Caco-2 (cell line): ENCODE measurements at regions not wholly inside any gene's neighbourhood (a gene's known extent, or its start where the extent isn't known, plus 50 kb on each side); places are given as distances from the start of the nearest gene placed in this dataset.

Experiments
- BruUV-seq: library from RNA; stranded (reverse); fragments of 400-500 nt; replicated peaks from 2 replicates; lab custom pipeline; 2021; lab: Mats Ljungman, UMichigan
- CTCF ChIA-PET: fragments of 300-600 bp; sonication (Branson Sonifier 250); formaldehyde crosslinking; loops from one replicate; lab custom pipeline; 2022; ENCODE audit warnings: antibody characterized with exemption; lab: Charles Lee
- POLR2A ChIA-PET: fragments of 300-600 bp; sonication (Branson Sonifier 250); formaldehyde crosslinking; loops from one replicate; lab custom pipeline; 2022; ENCODE audit warnings: antibody characterized with exemption; lab: Charles Lee
- DNase-seq, 2 experiments: peaks; one replicate each; pipeline versions ENCODE4 v3.0.0 to v3.0.0-alpha.2; 2020 to 2022
- H3K27me3 ChIP-seq: replicated peaks from 2 replicates; pipeline ENCODE4 v1.6.0; 2011; ENCODE audit warnings: low read length; ENCODE audit not compliant: control insufficient read depth, insufficient read depth
- H3K36me3 ChIP-seq: 2 replicates; pipeline ENCODE4 v1.5.1; 2011; ENCODE audit warnings: low read length; ENCODE audit not compliant: control insufficient read depth, insufficient read depth
- H3K4me1 ChIP-seq: fragments of 250-450 bp; sonication (Bioruptor Pico); 2 replicates; pipeline ENCODE4 v1.5.1; 2020; ENCODE audit warnings: mild to moderate bottlenecking
- H3K4me3 ChIP-seq: 2 replicates; pipeline ENCODE4 v1.5.1; 2011; ENCODE audit warnings: low read depth, mild to moderate bottlenecking, control low read depth, low read length
- H3K9me3 ChIP-seq: fragments of 250-450 bp; sonication (Bioruptor Pico); 2 replicates; pipeline ENCODE4 v1.5.1; 2020; ENCODE audit warnings: mild to moderate bottlenecking, moderate library complexity
- H3K27ac Mint-ChIP-seq: one replicate; pipeline ENCODE4 v1.8.0; 2022; ENCODE audit warnings: mixed read lengths; ENCODE audit not compliant: unreplicated experiment
- H3K27me3 Mint-ChIP-seq: one replicate; pipeline ENCODE4 v1.8.0; 2022; ENCODE audit warnings: mixed read lengths; ENCODE audit not compliant: insufficient read depth, unreplicated experiment
- H3K36me3 Mint-ChIP-seq: one replicate; pipeline ENCODE4 v1.8.0; 2022; ENCODE audit warnings: mild to moderate bottlenecking, mixed read lengths; ENCODE audit not compliant: insufficient read depth, unreplicated experiment
- H3K4me1 Mint-ChIP-seq: one replicate; pipeline ENCODE4 v1.8.0; 2022; ENCODE audit warnings: low read depth, mixed read lengths; ENCODE audit not compliant: unreplicated experiment
- H3K4me3 Mint-ChIP-seq: one replicate; pipeline ENCODE4 v1.8.0; 2022; ENCODE audit warnings: mild to moderate bottlenecking, moderate library complexity, mixed read lengths; ENCODE audit not compliant: unreplicated experiment
- H3K9me3 Mint-ChIP-seq: one replicate; pipeline ENCODE4 v1.8.0; 2022; ENCODE audit warnings: mixed read lengths; ENCODE audit not compliant: unreplicated experiment
- CTCF ChIP-seq, 2 experiments: fragments of 200-600 bp in 1 of 2; IDR thresholded peaks; 1 replicate in 1 of 2; 2 replicates in 1 of 2; pipeline versions ENCODE4 v1.5.1 to v1.8.0; 2011 to 2022; ENCODE audit warnings: antibody characterized with exemption in 1 of 2, control low read depth in 1 of 2, inconsistent platforms in 1 of 2, low read depth in 1 of 2, low read length in 1 of 2, mild to moderate bottlenecking in 1 of 2, moderate library complexity in 1 of 2; ENCODE audit not compliant: insufficient read depth in 1 of 2, severe bottlenecking in 1 of 2, unreplicated experiment in 1 of 2
- intact Hi-C: fragments of 100-400 bp; cut with micrococcal nuclease; formaldehyde crosslinking; loops from one replicate; pipeline ENCODE4 v1.10.0; 2022; ENCODE audit not compliant: unreplicated experiment

- no peaks in the 10 kb centered on the region; the same call in 1 of the 2 replicates for H3K27me3 ChIP-seq
- Mint-ChIP-seq H3K4me3 (no peak overlapping the region), H3K4me1 (no peaks in the 10 kb centered on the region), H3K9me3 (no peaks in the 10 kb centered on the region), H3K27ac (no peak overlapping the region), H3K36me3 (no peaks in the 10 kb centered on the region), H3K27me3 (peaks cover 19% of the 10 kb centered on the region)
- no peak overlapping the region for H3K4me3 ChIP-seq
- no peak for DNase-seq
- POLR2A ChIA-PET, result no interaction called here
- no TSS peak for BruUV-seq
- intact Hi-C loops, result no loop called here
- CTCF ChIA-PET, result no interaction called here
- TF ChIP-seq CTCF (IDR thresholded peaks at IDR 0.05; ENCODE audit: insufficient read depth in 1 of 2, low read depth in 1 of 2, low read length in 1 of 2, severe bottlenecking in 1 of 2, unreplicated experiment in 1 of 2), result no peak
- no peaks in the 10 kb centered on the region for H3K4me1 ChIP-seq
- H3K9me3 ChIP-seq, result no peaks in the 10 kb centered on the region
- no peaks in the 10 kb centered on the region for H3K36me3 ChIP-seq
Observed at GRCh38 chr14:96635850-96636249, 133.7 kb downstream of the PAPOLA start.

- H3K27me3 ChIP-seq, result no peaks in the 10 kb centered on the region; the same call in 1 of the 2 replicates
- H3K27ac Mint-ChIP-seq, result no peak overlapping the region
- BruUV-seq, result no TSS peak
- H3K4me1 Mint-ChIP-seq, result no peaks in the 10 kb centered on the region
- no peaks in the 10 kb centered on the region for H3K36me3 Mint-ChIP-seq
- intact Hi-C loops, result no loop called here
- POLR2A ChIA-PET, result no interaction called here
- no peaks in the 10 kb centered on the region for H3K9me3 ChIP-seq
- no peak overlapping the region for H3K4me3 Mint-ChIP-seq
- H3K36me3 ChIP-seq, result no peaks in the 10 kb centered on the region
- no peaks in the 10 kb centered on the region for H3K9me3 Mint-ChIP-seq
- H3K4me1 ChIP-seq, result no peaks in the 10 kb centered on the region
- DNase-seq, result no peak
- no peak for TF ChIP-seq CTCF (IDR thresholded peaks at IDR 0.05; ENCODE audit: insufficient read depth in 1 of 2, low read depth in 1 of 2, low read length in 1 of 2, severe bottlenecking in 1 of 2, unreplicated experiment in 1 of 2)
- H3K27me3 Mint-ChIP-seq, result peaks cover 26% of the 10 kb centered on the region
- CTCF ChIA-PET, result no interaction called here
- no peak overlapping the region for H3K4me3 ChIP-seq
Observed at GRCh38 chr14:96637521-96637920, 135.3 kb downstream of the PAPOLA start.

GRCh38 chr14:96638041-96638855 is 136.1 kb downstream of the PAPOLA start:
- no peak for TF ChIP-seq CTCF (IDR thresholded peaks at IDR 0.05; ENCODE audit: insufficient read depth in 1 of 2, low read depth in 1 of 2, low read length in 1 of 2, severe bottlenecking in 1 of 2, unreplicated experiment in 1 of 2)
- H3K27me3 ChIP-seq, result no peaks in the 10 kb centered on the region; the same call in 1 of the 2 replicates
- no peaks in the 10 kb centered on the region for H3K36me3 ChIP-seq
- H3K9me3 ChIP-seq, result no peaks in the 10 kb centered on the region
- no peak overlapping the region for H3K4me3 ChIP-seq
- peaks cover 23% of the 10 kb centered on the region for H3K27me3 Mint-ChIP-seq
- H3K4me1 ChIP-seq, result no peaks in the 10 kb centered on the region
- no peaks in the 10 kb centered on the region for H3K9me3 Mint-ChIP-seq
- H3K4me3 Mint-ChIP-seq, result no peak overlapping the region
- H3K4me1 Mint-ChIP-seq, result no peaks in the 10 kb centered on the region
- H3K27ac Mint-ChIP-seq, result no peak overlapping the region
- no TSS peak for BruUV-seq
- H3K36me3 Mint-ChIP-seq, result no peaks in the 10 kb centered on the region
- POLR2A ChIA-PET, result no interaction called here
- CTCF ChIA-PET, result no interaction called here
- no peak for DNase-seq
- intact Hi-C loops, result no loop called here
